ENCODE measurements at regions not wholly inside any gene's neighbourhood (a gene's known extent, or its start where the extent isn't known, plus 50 kb on each side); places are given as distances from the start of the nearest gene placed in this dataset.

DNA sequence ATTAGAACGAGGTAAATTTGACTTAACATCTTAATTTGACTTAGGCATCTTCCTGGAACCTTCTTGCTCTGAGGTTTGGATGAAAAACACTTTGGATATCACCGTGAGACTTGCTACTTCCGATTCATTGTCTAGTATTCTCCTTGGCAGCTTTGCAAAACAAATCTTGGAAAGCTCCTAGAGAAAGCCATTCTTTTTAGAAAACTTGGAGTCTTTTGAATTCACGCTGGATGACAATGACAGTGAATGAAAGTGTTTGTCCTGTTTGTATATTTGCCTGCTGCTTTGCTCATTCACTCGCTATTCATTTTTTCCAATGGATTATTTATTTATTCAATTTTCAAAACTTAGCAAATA, 222.1 kb upstream of the HMGA2 start:
- ATAC-seq (replicated peaks in 1 of 4) (no peak), DNase-seq (no peak)
- Histone ChIP-seq H3K36me3 (ENCODE audit: control insufficient read depth in 2 of 2, extremely low read depth in 1 of 2, insufficient read depth in 1 of 2, low read length in 1 of 2) (no peaks in the 10 kb centered on the region), H3K4me1 (ENCODE audit: control insufficient read depth in 1 of 2, extremely low read depth in 1 of 2, insufficient read depth in 2 of 2, low read length in 2 of 2) (no peaks in the 10 kb centered on the region), H3K27me3 (replicated peaks in 1 of 2; ENCODE audit: control insufficient read depth in 2 of 2, extremely low read depth in 1 of 2, insufficient read depth in 2 of 2, low read length in 1 of 2) (no peaks in the 10 kb centered on the region), H3K9me3 (no peaks in the 10 kb centered on the region), H3K4me3 (ENCODE audit: control insufficient read depth in 1 of 2, extremely low read depth in 1 of 2, low read length in 1 of 2) (no peak overlapping the region), H3K27ac (ENCODE audit: low read length) (no peak overlapping the region)
- no peak overlapping the region for H3K4me3 Mint-ChIP-seq
- CTCF ChIA-PET, result no interaction called here
- no peaks in the 10 kb centered on the region for H3K9me3 Mint-ChIP-seq
- no CpG with 5 or more reads among the region's 5 CpGs for WGBS (ENCODE audit: insufficient coverage)
- H3K36me3 Mint-ChIP-seq, result no peaks in the 10 kb centered on the region
- H3K27me3 Mint-ChIP-seq, result peaks cover 9 to 15% of the 10 kb centered on the region in 2 donors
- no peaks in the 10 kb centered on the region for H3K4me1 Mint-ChIP-seq
- H3K27ac Mint-ChIP-seq, result no peak overlapping the region
- POLR2A ChIA-PET, result no interaction called here

DNA sequence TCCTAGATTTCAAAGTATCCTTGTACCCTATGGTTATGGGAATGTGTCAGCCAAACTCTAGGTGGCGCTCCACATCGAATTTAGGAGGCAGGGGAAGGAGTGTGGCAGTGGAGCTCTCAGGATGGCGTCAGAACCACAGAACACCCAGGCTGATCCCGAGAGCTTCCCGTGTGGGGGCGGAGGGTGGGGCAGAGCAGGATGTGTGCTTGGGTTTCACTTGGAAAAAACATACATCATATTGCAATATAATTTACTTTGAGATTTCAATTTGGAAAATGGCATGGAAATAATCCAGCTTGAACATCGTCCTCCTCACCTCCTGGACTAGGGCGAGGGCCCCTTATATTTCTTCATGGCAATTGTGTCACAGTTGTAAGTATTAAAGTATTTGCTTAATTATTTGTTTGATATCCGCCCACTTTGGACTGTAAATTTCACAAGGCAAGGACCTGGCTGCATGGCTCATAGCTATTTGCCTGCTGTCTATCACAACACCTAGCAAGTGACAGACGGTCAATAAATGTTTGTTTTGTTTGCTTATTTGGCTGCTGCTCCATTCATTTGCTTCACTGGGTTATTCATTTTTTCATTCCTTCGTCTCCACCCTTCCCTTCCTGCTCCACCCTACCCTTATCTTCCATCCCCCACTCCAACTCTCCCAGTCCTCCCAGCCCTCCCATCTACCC, 221.5 kb upstream of the HMGA2 start:
- Histone ChIP-seq H3K36me3 (ENCODE audit: control insufficient read depth in 2 of 2, extremely low read depth in 1 of 2, insufficient read depth in 1 of 2, low read length in 1 of 2) (no peaks in the 10 kb centered on the region), H3K9me3 (no peaks in the 10 kb centered on the region), H3K27ac (ENCODE audit: low read length) (no peak overlapping the region), H3K4me3 (ENCODE audit: control insufficient read depth in 1 of 2, extremely low read depth in 1 of 2, low read length in 1 of 2) (no peak overlapping the region), H3K27me3 (replicated peaks in 1 of 2; ENCODE audit: control insufficient read depth in 2 of 2, extremely low read depth in 1 of 2, insufficient read depth in 2 of 2, low read length in 1 of 2) (no peaks in the 10 kb centered on the region), H3K4me1 (ENCODE audit: control insufficient read depth in 1 of 2, extremely low read depth in 1 of 2, insufficient read depth in 2 of 2, low read length in 2 of 2) (no peaks in the 10 kb centered on the region)
- Mint-ChIP-seq H3K27me3 (peaks cover 9 to 15% of the 10 kb centered on the region in 2 donors), H3K4me1 (no peaks in the 10 kb centered on the region), H3K27ac (no peak overlapping the region), H3K9me3 (no peaks in the 10 kb centered on the region), H3K36me3 (no peaks in the 10 kb centered on the region), H3K4me3 (no peak overlapping the region)
- 50% methylated on average over 2 of the region's 11 CpGs for WGBS (ENCODE audit: insufficient coverage)
- ChIA-PET CTCF (no interaction called here), POLR2A (no interaction called here)
- DNase-seq, result peak in 10 of 35 experiments; percentile 0 to 12 (median 2)
- no peak for ATAC-seq (replicated peaks in 1 of 4)

DNA sequence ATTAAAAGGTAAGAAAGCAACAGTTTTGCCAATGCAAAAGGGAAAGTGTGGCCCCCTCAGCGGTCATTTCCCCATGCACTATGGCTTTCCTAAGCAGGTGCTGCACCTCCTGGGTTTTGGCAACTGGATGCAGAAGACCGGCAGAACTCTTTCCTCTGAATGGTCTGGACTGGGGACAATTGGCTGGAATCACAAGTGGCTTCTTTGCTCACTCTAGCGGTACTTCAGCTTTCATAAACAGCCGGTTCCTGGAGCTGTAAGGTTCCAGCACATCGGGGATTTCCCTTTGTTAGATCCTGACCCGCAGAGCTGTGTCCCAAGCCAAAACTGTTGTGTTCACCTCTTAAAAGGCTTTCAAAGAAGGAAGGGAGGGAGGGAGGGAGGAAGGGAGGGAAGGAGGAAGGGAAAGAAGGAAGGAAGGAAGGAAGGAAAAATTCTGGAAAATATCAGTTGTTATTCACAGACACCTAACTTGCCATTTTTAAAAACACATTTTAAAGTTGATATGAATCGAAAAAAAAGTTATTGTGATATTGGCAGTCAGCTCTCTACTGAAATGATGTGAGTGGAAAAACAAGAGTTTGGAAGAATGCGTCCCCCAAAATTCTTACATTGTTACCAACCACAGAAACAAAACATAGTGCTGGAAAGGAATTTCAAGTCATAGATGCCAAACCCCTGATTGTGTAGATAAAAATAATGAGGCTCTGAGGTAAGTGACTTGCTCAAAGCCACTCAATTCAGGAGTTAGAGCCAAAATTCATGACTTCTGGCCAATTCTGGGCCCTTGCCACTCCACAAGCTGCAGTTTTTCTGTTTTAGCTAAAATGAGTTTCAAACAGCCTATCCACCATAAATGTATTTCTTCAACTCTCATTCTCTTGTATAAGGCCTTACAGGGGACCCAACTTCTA, 220.6 kb upstream of the HMGA2 start:
- no peaks in the 10 kb centered on the region for H3K4me1 ChIP-seq (ENCODE audit: control insufficient read depth in 1 of 2, extremely low read depth in 1 of 2, insufficient read depth in 2 of 2, low read length in 2 of 2)
- 75% methylated on average over 5 of the region's 8 CpGs for WGBS (ENCODE audit: insufficient coverage)
- H3K36me3 ChIP-seq (ENCODE audit: control insufficient read depth in 2 of 2, extremely low read depth in 1 of 2, insufficient read depth in 1 of 2, low read length in 1 of 2), result no peaks in the 10 kb centered on the region
- H3K27me3 ChIP-seq (replicated peaks in 1 of 2; ENCODE audit: control insufficient read depth in 2 of 2, extremely low read depth in 1 of 2, insufficient read depth in 2 of 2, low read length in 1 of 2), result no peaks in the 10 kb centered on the region
- no peak overlapping the region for H3K4me3 ChIP-seq (ENCODE audit: control insufficient read depth in 1 of 2, extremely low read depth in 1 of 2, low read length in 1 of 2)
- no peak overlapping the region for H3K27ac Mint-ChIP-seq
- CTCF ChIA-PET, result no interaction called here
- H3K27ac ChIP-seq (ENCODE audit: low read length), result no peak overlapping the region
- peaks cover 9 to 15% of the 10 kb centered on the region in 2 donors for H3K27me3 Mint-ChIP-seq
- no peaks in the 10 kb centered on the region for H3K4me1 Mint-ChIP-seq
- DNase-seq (no peak), ATAC-seq (replicated peaks in 1 of 4) (no peak)
- no peaks in the 10 kb centered on the region for H3K9me3 Mint-ChIP-seq
- H3K36me3 Mint-ChIP-seq, result no peaks in the 10 kb centered on the region
- POLR2A ChIA-PET, result interaction anchor here in 1 of 2 donors (0.6 kb wide), 1 partner anchor 585 kb away, joined by 10 read pairs; the partner anchor contains the start of gene IRAK3
- H3K4me3 Mint-ChIP-seq, result no peak overlapping the region
- no peaks in the 10 kb centered on the region for H3K9me3 ChIP-seq

DNA sequence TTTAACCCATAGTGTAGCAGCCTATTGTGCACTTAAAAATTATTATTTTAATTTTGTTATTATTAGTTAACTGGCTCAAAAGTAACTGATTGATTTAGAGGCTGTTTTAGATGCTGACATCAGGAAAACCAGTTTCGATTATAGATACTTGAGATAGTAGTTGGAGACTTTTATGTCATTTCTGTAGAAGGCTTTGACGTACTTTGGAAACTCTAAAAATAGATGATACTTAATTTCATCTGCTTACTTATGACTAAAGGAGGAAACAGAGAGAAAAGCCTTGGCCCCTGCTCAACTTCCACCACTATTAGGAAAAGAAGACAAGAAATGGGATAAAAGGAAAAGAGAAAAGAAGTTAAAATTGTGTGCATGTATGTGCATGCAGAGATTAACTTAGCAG, 219.3 kb upstream of the HMGA2 start:
- DNase-seq, result no peak
- Histone ChIP-seq H3K4me3 (ENCODE audit: control insufficient read depth in 1 of 2, extremely low read depth in 1 of 2, low read length in 1 of 2) (no peak overlapping the region), H3K4me1 (ENCODE audit: control insufficient read depth in 1 of 2, extremely low read depth in 1 of 2, insufficient read depth in 2 of 2, low read length in 2 of 2) (no peaks in the 10 kb centered on the region), H3K36me3 (ENCODE audit: control insufficient read depth in 2 of 2, extremely low read depth in 1 of 2, insufficient read depth in 1 of 2, low read length in 1 of 2) (no peaks in the 10 kb centered on the region), H3K27me3 (replicated peaks in 1 of 2; ENCODE audit: control insufficient read depth in 2 of 2, extremely low read depth in 1 of 2, insufficient read depth in 2 of 2, low read length in 1 of 2) (no peaks in the 10 kb centered on the region), H3K27ac (ENCODE audit: low read length) (no peak overlapping the region), H3K9me3 (no peaks in the 10 kb centered on the region)
- POLR2A ChIA-PET, result no interaction called here
- H3K27ac Mint-ChIP-seq, result no peak overlapping the region
- no peak overlapping the region for H3K4me3 Mint-ChIP-seq
- H3K4me1 Mint-ChIP-seq, result no peaks in the 10 kb centered on the region
- no peaks in the 10 kb centered on the region for H3K36me3 Mint-ChIP-seq
- ATAC-seq (replicated peaks in 1 of 4), result no peak
- WGBS (ENCODE audit: insufficient coverage), result no CpG with 5 or more reads among the region's 2 CpGs
- H3K27me3 Mint-ChIP-seq, result peaks cover 9 to 13% of the 10 kb centered on the region in 2 donors
- CTCF ChIA-PET, result no interaction called here
- no peaks in the 10 kb centered on the region for H3K9me3 Mint-ChIP-seq

DNA sequence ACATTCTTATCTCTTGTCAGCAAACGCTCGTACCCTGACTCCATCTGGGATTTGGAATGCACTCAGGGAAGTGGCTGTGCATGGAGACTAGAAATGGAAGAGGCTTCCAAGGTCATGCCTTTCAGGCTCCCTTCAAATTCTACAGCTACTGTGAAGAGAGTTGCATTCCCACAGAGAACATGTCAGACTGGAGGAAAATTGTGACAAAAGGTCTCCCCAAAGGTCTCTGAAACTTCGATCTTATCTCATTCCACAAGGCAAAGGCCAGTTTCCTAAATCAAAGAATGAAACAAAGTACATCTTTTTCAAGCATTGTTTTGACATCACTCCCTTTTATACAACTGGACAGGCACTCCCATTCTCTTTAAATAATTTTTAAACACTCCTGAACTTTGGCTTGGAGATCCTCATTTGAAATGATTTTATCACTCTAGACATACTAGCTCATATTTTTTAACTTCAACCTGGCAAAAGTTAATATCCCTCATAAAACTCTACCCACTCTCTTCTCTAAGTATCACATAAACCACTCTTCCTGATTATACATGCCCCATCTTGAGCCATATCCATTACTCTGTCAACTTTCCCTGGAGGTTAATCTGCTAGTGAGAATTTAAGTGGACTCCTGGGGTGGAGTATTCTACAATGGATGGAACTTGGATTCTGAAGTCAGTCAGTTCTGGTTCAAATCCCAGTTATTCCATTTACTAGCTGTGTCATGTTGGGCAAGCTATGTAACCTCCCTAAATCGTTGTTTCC, 218.1 kb upstream of the HMGA2 start:
- DNase-seq (no peak), ATAC-seq (replicated peaks in 1 of 4) (no peak)
- Histone ChIP-seq H3K27ac (ENCODE audit: low read length) (no peak overlapping the region), H3K4me1 (ENCODE audit: control insufficient read depth in 1 of 2, extremely low read depth in 1 of 2, insufficient read depth in 2 of 2, low read length in 2 of 2) (no peaks in the 10 kb centered on the region), H3K9me3 (no peaks in the 10 kb centered on the region), H3K4me3 (ENCODE audit: control insufficient read depth in 1 of 2, extremely low read depth in 1 of 2, low read length in 1 of 2) (no peak overlapping the region), H3K36me3 (ENCODE audit: control insufficient read depth in 2 of 2, extremely low read depth in 1 of 2, insufficient read depth in 1 of 2, low read length in 1 of 2) (no peaks in the 10 kb centered on the region), H3K27me3 (replicated peaks in 1 of 2; ENCODE audit: control insufficient read depth in 2 of 2, extremely low read depth in 1 of 2, insufficient read depth in 2 of 2, low read length in 1 of 2) (no peaks in the 10 kb centered on the region)
- H3K27ac Mint-ChIP-seq, result no peak overlapping the region
- no peaks in the 10 kb centered on the region for H3K4me1 Mint-ChIP-seq
- POLR2A ChIA-PET, result no interaction called here
- 50% methylated on average over 1 of the region's 4 CpGs for WGBS (ENCODE audit: insufficient coverage)
- CTCF ChIA-PET, result no interaction called here
- no peaks in the 10 kb centered on the region for H3K36me3 Mint-ChIP-seq
- H3K9me3 Mint-ChIP-seq, result no peaks in the 10 kb centered on the region
- H3K4me3 Mint-ChIP-seq, result no peak overlapping the region
- H3K27me3 Mint-ChIP-seq, result peaks cover 5 to 6% of the 10 kb centered on the region in 2 donors

DNA sequence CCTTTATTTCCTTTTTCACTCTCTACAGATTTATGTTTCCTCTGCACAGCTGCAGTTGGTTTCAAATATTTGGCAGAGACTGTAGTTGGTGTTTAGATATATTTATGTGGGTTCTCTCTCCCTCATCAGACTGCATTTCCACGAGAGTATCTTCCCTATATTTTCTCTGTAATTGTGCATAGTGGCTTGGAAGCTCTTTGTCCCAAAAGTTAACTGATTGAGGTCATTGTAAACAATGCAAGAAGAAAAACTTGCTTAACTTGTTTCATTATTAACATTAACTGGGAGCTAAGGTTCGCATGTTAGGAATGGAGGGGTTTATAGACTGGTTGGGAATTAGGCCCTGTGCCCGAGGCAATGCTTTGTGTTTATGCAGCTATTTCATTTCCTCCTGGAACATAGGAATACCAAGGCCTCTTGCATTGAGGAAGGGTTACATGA, 216.9 kb upstream of the HMGA2 start:
- ChIA-PET CTCF (no interaction called here), POLR2A (interaction anchor here in 1 of 2 donors (0.6 kb wide), 1 partner anchor 442 kb away, joined by 3 read pairs; no protein-coding TSS in a partner anchor)
- ATAC-seq (replicated peaks in 1 of 4) (no peak), DNase-seq (no peak)
- WGBS (ENCODE audit: insufficient coverage), result 20% methylated on average over 1 of the region's 3 CpGs
- Histone ChIP-seq H3K27me3 (replicated peaks in 1 of 2; ENCODE audit: control insufficient read depth in 2 of 2, extremely low read depth in 1 of 2, insufficient read depth in 2 of 2, low read length in 1 of 2) (no peaks in the 10 kb centered on the region), H3K4me3 (ENCODE audit: control insufficient read depth in 1 of 2, extremely low read depth in 1 of 2, low read length in 1 of 2) (no peak overlapping the region), H3K9me3 (no peaks in the 10 kb centered on the region), H3K27ac (ENCODE audit: low read length) (no peak overlapping the region), H3K4me1 (ENCODE audit: control insufficient read depth in 1 of 2, extremely low read depth in 1 of 2, insufficient read depth in 2 of 2, low read length in 2 of 2) (no peaks in the 10 kb centered on the region), H3K36me3 (ENCODE audit: control insufficient read depth in 2 of 2, extremely low read depth in 1 of 2, insufficient read depth in 1 of 2, low read length in 1 of 2) (no peaks in the 10 kb centered on the region)
- Mint-ChIP-seq H3K27ac (no peak overlapping the region), H3K4me1 (no peaks in the 10 kb centered on the region), H3K27me3 (peaks cover 5 to 7% of the 10 kb centered on the region in 2 donors), H3K36me3 (no peaks in the 10 kb centered on the region), H3K4me3 (no peak overlapping the region), H3K9me3 (no peaks in the 10 kb centered on the region)

Data from T-cell (primary cell).